ENCODE measurements at regions not wholly inside any gene's neighbourhood (a gene's known extent, or its start where the extent isn't known, plus 50 kb on each side); places are given as distances from the start of the nearest gene placed in this dataset.
"Not testable (repeated sequence)": the region's sequence is repeated elsewhere in the genome, so short reads cannot be mapped to it uniquely, and the experiment has no call there.

GRCh38 chr6:19571176-19571575 is 266.0 kb upstream of the ID4 start:
- no peak for DNase-seq

GRCh38 chr6:19578481-19578880 is 258.7 kb upstream of the ID4 start:
- DNase-seq = peak; percentile 63

DNA sequence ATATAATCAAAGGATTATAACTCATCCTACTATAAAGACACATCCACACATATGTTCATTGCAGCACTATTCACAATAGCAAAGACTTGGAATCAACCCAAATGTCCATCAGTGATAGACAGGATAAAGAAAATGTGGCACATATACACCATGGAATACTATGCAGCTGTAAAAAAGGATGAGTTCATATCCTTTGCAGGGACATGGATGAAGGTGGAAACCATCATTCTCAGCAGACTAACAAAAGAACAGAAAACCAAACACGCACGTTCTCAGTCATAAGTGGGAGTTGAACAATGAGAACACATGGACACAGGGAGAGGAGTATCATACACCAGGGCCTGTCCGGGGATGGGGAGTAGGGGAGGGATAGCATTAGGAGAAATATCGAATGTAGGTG is 253.0 kb upstream of the ID4 start:
- not testable (repeated sequence) for DNase-seq

GRCh38 chr6:19587238-19587942 is 249.8 kb upstream of the ID4 start:
- no peak for DNase-seq

DNA sequence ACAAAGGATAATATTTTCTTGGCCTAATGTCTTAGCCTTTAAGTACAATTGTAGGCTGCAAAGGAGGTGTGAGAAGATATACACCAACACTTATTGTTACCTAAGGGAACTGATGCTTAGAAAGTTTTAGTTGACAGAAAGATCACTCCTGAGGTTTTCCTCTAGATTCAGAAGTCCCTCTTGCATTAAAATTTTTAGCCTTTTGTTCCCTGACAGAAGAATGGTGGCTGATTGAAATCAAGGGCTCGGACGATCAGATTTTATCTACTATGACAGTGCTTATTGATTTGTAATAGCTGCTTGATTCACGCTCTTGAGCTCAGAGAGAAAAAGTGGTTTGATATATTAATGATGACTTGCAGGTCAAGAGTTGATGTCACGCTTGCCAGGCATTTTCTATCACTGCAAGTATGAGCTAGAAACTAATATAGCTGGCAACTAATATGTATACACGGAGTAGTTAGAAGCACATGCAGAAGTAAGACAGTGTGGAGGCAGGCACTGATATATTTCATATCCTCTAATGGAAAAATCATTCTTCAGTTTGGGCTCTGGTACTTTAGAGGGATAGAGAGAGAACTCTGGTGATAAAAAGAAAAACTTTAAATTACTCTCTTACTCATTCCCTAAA is 246.6 kb upstream of the ID4 start:
- DNase-seq = no peak

GRCh38 chr6:19597809-19598320 is 239.3 kb upstream of the ID4 start:
- DNase-seq = no peak

DNA sequence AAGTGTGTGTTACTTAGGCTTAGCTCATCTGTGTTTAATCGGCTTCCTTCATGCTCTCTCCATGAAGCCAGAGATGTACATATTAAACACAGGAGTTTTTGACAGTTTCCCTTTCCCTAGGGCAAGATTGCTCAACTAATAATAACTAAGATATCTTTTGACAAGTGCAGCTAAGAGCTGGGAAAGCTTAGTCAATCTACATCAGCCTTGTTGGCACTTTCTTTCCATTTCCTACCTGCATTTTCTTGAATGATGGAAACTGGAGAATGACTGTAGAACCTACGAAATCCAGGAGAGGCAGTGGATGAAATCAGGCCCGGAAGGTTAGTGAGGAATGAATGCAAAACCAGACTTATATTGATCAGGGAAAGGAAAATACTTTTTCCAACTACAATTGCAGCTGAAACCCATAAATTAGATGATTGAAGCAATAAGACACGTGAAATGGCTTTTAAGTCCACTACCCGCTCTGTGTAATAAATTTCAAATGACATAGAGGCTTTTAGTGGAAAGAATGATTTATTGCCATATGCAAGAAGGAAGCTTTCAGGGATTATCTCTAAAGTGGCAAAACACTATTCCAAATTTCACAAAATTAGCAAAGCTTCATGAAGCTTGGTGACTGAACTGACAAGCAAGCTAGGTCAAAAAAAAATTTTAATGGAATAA is 237.2 kb upstream of the ID4 start:
- DNase-seq = no peak

GRCh38 chr6:19602434-19603013 is 234.6 kb upstream of the ID4 start:
- no peak for DNase-seq

DNA sequence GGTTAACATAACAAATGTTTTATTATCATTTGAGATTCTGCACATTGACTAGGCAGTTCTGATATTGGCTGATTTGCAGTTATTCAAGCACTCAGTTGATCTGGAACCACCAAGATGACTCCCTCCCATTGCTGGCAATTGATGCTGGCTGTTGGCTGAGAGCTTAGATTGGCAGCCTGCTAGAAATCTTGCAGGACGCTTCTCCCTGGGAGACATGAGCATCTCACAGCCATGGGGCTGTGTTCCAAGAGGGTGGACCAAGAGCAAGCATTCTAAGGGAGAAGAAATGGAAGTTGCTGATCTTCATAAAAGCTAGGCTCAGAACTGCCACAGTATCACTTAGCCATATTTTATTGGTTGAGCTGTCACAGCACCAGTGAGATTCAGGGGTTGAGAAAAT is 233.4 kb upstream of the ID4 start:
- no peak for DNase-seq

GRCh38 chr6:19605624-19606023 is 231.5 kb upstream of the ID4 start:
- DNase-seq = no peak

- no peak for DNase-seq
Observed at GRCh38 chr6:19608546-19608945, 228.6 kb upstream of the ID4 start.

DNA sequence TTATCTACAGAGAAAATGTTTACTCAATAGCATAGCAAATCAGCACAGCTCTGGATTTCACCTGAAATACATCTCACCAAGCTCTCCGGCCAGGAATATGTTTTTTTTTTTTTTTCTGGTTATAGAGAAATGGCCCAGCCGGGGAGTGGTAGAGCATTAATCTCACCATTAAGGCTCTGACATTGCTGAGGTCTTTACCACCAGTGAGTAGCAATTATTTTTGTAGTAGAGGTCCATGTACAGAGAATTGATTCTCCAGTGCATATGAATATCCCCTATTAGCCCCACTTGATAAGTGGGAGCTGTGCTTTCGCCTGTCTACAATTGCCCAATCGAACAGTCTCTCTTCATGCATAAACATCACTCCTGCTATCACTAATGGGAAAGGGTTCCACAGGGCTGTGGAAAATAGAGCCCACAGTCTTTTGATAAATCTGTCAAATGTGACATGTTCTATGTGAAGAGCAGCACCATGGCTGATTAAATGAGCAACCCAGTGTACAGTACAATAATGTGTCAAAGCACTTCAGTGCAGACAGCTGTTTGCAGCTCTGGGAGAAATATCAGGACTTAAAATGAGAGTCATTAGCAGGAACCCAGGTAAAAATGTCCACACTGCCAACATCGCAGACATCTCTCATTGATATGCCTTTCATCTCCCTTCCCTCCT is 227.1 kb upstream of the ID4 start:
- DNase-seq = no peak

- not testable (repeated sequence) for DNase-seq
Observed at GRCh38 chr6:19612672-19613466, 224.3 kb upstream of the ID4 start.

- DNase-seq = no peak
Observed at GRCh38 chr6:19613678-19614077, 223.5 kb upstream of the ID4 start.

- no peak for DNase-seq
Observed at GRCh38 chr6:19616022-19616421, 221.1 kb upstream of the ID4 start.

DNA sequence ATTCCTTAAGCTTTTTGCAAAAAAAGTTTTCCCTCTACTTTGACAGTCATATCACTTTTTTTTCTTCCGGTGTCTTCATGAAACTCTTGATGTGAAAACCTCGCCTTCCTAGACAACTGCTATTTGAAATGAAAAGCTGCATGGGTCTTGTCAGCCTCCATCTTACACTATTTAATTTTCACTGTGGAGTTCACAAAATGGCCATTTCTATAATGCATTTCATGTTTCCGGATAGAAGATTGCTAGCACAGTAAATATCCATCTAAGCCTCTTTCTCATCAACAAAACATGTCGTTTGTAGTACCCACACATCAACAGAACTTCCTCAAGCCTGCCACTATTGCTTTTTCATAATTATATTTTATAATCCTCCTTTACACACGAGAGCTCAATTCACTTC is 204.9 kb upstream of the ID4 start:
- no peak for DNase-seq

GRCh38 chr6:19632786-19633185 is 204.4 kb upstream of the ID4 start:
- DNase-seq = no peak

GRCh38 chr6:19635728-19636127 is 201.4 kb upstream of the ID4 start:
- no peak for DNase-seq

GRCh38 chr6:19637010-19637409 is 200.2 kb upstream of the ID4 start:
- no peak for DNase-seq

DNA sequence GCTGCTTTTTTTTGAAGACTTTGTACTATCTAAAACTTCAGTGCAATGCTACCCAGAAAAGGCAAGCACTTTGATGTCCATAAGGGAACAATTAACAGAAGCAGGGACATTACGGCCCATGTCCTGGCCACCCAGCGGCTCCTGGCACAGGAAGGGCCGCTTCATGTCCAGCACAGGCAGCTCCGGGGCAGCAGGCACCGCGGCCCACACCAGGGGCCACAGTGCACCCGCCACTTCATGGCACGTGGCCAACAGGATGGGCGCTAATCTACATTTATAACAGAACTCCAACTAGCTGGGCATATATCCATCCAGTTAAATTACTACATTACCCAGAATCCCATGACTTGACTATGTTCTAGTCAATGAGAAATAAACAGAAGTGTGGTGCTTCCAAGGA is 198.2 kb upstream of the ID4 start:
- DNase-seq = no peak

DNA sequence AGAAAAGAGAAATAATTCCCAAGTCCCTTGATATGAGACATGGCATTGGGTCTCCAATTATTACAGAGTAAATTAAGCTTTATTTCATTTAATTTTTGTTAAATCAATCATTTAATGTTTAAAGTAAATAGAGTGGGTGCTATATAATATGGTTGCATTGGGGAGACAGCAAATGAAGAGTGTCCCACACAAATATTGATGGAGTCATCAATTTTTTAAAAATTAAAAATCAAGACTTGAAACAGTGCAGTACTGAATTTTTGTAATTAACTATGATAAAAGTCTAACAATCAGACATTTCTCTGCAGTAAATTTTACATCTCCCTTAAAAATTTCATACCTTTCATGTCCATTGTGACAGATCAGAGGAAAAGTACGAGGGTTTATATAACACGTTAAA is 193.9 kb upstream of the ID4 start:
- DNase-seq = no peak

- DNase-seq = no peak
Observed at GRCh38 chr6:19643713-19644112, 193.5 kb upstream of the ID4 start.

Data from fibroblast of upper back skin (primary cell).